Heart right ventricle (tissue), 16 donors: ENCODE measurements at regions not wholly inside any gene's neighbourhood (a gene's known extent, or its start where the extent isn't known, plus 50 kb on each side); places are given as distances from the start of the nearest gene placed in this dataset.

Source experiments
- ATAC-seq, 8 donors: fragments of 200-7000 bp; cut with Tn5 transposase; one replicate each; pipeline ENCODE4 v1.9.1; 2020; ENCODE audit warnings: mild to moderate bottlenecking in 8 of 8, moderate library complexity in 8 of 8, moderate number of reproducible peaks in 1 of 8
- DNase-seq, 2 donors: peaks; one replicate each; pipeline ENCODE4 v3.0.0-alpha.2; 2020
- H3K27ac ChIP-seq, 10 donors: fragments of 200-600 bp; sonication (generic) in 2 of 10; one replicate each; pipeline versions ENCODE4 v1.5.0 to v1.8.0; 2020 to 2022; ENCODE audit warnings: mild to moderate bottlenecking in 3 of 10
- H3K27me3 ChIP-seq, 7 donors: fragments of 200-600 bp; one replicate each; pipeline ENCODE4 v1.8.0; 2021 to 2022; ENCODE audit warnings: mild to moderate bottlenecking in 2 of 7
- H3K36me3 ChIP-seq, 9 donors: fragments of 200-600 bp; sonication (generic) in 1 of 9; one replicate each; pipeline versions ENCODE4 v1.5.0 to v1.8.0; 2020 to 2022; ENCODE audit warnings: mild to moderate bottlenecking in 2 of 9
- H3K4me1 ChIP-seq, 9 donors: fragments of 200-600 bp; sonication (generic) in 1 of 9; one replicate each; pipeline versions ENCODE4 v1.5.0 to v1.8.0; 2020 to 2022; ENCODE audit warnings: mild to moderate bottlenecking in 4 of 9
- H3K4me3 ChIP-seq, 10 donors: fragments of 200-600 bp; sonication (generic) in 2 of 10; one replicate each; pipeline versions ENCODE4 v1.5.0 to v1.8.0; 2020 to 2022; ENCODE audit warnings: mild to moderate bottlenecking in 7 of 10, moderate library complexity in 2 of 10
- H3K9me3 ChIP-seq, 11 donors: fragments of 200-600 bp in 10 of 11; sonication (generic) in 2 of 11; one replicate each; pipeline versions ENCODE4 v1.5.0 to v1.8.0; 2013 to 2022; ENCODE audit warnings: mild to moderate bottlenecking in 2 of 11, control low read depth in 1 of 11, moderate library complexity in 1 of 11
- WGBS, 2 donors: extraction: QIAGEN DNeasy Blood & Tissue Kit; methylation state at CpG; one replicate each; pipeline ENCODE4 v1.1.7; 2013; ENCODE audit warnings: inconsistent platforms in 1 of 2; 5-methylcytosine and 5-hydroxymethylcytosine counted together
- intact Hi-C, 10 donors: fragments of 100-400 bp; cut with DNase I; formaldehyde crosslinking; loops; one replicate each; pipeline versions ENCODE4 v1.11.1 to v1.14.2; 2022
- TF ChIP-seq, protein P1 (sequence below), 9 donors: fragments of 200-600 bp; sonication (generic) in 2 of 9; IDR thresholded peaks; one replicate each; pipeline versions ENCODE4 v1.5.0 to v1.8.0; 2021 to 2022; ENCODE audit warnings: antibody characterized with exemption in 9 of 9, mild to moderate bottlenecking in 5 of 9, moderate library complexity in 1 of 9
- donor health status: Arrhythmogenic right ventricular cardiomyopathy.
- donor health status: ischemic (EF 13 %, LVEDD 7.1; RV severe dilation, severe dysfunction).
- donor health status: healthy with polysubstance abuse.
- donor health status: DM: no; HTN: yes; CAD: no.
- donor health status: DM: no; HTN: no; CAD: no.
- donor health status: ischemic (EF 25% LVEDD 6.9; RV normal size, moderate dysfunction).
- donor health status: ischemic (EF 25% LVEDD 5.7; RV mildly dilated, moderate dysfunction).
- donor health status: healthy.
- donor health status: DM: yes; HTN: yes; CAD: no.
- donor health status: Ischemic cardiomyopathy.
- donor health status: ischemic (EF 35%, LVEDD 5.7; RV mildly dilated, moderate dysfunction).
- donor health status: nonischemic (EF 11% LVEDD 7.7; RV severe dilation, severe dysfunction).
- donor health status: DM: yes; HTN: yes; CAD: no.
- donor health status: PGD.
- donor health status: ischemic (EF 29% LVEDD 5.4; RV normal size, mild dysfunction).
- donor health status: nonischemic (EF 23%, LVEDD 6.1; RV moderate dilation, normal function).

DNA sequence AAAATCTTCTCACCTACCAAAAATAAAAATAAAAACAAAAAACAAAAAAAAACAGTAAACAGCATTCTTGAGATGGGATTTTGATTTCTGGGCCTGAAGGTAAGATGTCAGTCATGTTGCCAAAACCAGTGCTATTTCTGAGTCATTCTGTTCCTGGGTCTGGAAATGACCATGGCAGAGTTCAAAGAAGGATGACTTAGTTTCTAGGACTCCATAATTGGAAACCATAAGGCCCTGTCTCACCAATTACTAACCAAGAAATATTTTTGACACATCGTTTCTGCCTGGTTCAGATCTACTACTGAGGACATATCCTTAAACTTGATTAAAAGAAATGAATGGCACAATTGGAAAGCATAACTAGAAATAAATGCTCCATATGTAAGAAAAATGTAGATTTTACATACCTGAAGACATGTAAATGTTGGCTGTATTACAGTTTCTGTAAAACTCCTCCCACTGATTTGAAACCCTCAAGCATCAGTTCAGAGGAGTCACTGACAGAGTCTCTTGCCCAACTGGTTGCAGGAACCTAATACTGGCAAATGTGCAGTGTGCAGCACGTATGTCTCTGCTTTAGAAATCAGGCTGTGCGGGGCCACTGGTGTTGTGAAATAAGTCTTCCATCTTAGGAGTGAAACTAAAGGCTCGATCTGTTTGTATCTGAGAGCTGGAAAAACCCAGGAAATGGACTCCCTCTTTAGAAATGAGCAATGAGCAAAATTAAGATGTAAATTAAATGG, 84.8 kb upstream of the EGR2 start:
- Histone ChIP-seq H3K4me1 (peaks cover 0 to 7% (median 0%) of the 10 kb centered on the region in 9 donors), H3K27ac (no peak overlapping the region), H3K27me3 (peaks cover 0 to 8% (median 0%) of the 10 kb centered on the region in 7 donors), H3K4me3 (no peak overlapping the region), H3K36me3 (no peaks in the 10 kb centered on the region), H3K9me3 (peaks cover 0 to 3% (median 0%) of the 10 kb centered on the region in 11 donors)
- TF ChIP-seq, protein P1, sequence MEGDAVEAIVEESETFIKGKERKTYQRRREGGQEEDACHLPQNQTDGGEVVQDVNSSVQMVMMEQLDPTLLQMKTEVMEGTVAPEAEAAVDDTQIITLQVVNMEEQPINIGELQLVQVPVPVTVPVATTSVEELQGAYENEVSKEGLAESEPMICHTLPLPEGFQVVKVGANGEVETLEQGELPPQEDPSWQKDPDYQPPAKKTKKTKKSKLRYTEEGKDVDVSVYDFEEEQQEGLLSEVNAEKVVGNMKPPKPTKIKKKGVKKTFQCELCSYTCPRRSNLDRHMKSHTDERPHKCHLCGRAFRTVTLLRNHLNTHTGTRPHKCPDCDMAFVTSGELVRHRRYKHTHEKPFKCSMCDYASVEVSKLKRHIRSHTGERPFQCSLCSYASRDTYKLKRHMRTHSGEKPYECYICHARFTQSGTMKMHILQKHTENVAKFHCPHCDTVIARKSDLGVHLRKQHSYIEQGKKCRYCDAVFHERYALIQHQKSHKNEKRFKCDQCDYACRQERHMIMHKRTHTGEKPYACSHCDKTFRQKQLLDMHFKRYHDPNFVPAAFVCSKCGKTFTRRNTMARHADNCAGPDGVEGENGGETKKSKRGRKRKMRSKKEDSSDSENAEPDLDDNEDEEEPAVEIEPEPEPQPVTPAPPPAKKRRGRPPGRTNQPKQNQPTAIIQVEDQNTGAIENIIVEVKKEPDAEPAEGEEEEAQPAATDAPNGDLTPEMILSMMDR (IDR thresholded peaks at IDR 0.05): no peak
- no peak for ATAC-seq
- 88 to 89% methylated on average over 4 of the region's 4 CpGs for WGBS, 2 donors
- DNase-seq: no peak
- intact Hi-C loops: no loop called here

- Histone ChIP-seq H3K4me3 (no peak overlapping the region), H3K36me3 (no peaks in the 10 kb centered on the region), H3K27ac (peak overlapping the region in 1 of 10 donors; percentile 6), H3K27me3 (peaks cover 0 to 5% (median 0%) of the 10 kb centered on the region in 7 donors), H3K9me3 (peaks cover 0 to 3% (median 0%) of the 10 kb centered on the region in 11 donors), H3K4me1 (peaks cover 0 to 7% (median 0%) of the 10 kb centered on the region in 9 donors)
- WGBS, 2 donors: 66 to 74% methylated on average over 3 of the region's 3 CpGs
- TF ChIP-seq, protein P1 (IDR thresholded peaks at IDR 0.05): no peak
- intact Hi-C loops: no loop called here
- DNase-seq (no peak), ATAC-seq (no peak)
Observed at GRCh38 chr10:62899311-62899710, 83.1 kb upstream of the EGR2 start.

GRCh38 chr10:62895063-62895462, 78.9 kb upstream of the EGR2 start:
- Histone ChIP-seq H3K27me3 (peaks cover 0 to 17% (median 5%) of the 10 kb centered on the region in 7 donors), H3K9me3 (no peaks in the 10 kb centered on the region), H3K36me3 (no peaks in the 10 kb centered on the region), H3K27ac (no peak overlapping the region), H3K4me3 (no peak overlapping the region), H3K4me1 (peaks cover 0 to 6% (median 0%) of the 10 kb centered on the region in 9 donors)
- DNase-seq (peak in 1 of 2 donors; percentile 16), ATAC-seq (peak in 3 of 8 donors; percentile 44 to 78 (median 52))
- TF ChIP-seq, protein P1 (IDR thresholded peaks at IDR 0.05): no peak
- intact Hi-C loops: no loop called here
- 64 to 73% methylated on average over 4 of the region's 4 CpGs for WGBS, 2 donors

- Histone ChIP-seq H3K9me3 (no peaks in the 10 kb centered on the region), H3K27ac (no peak overlapping the region), H3K4me1 (no peaks in the 10 kb centered on the region), H3K4me3 (no peak overlapping the region), H3K27me3 (peaks cover 0 to 20% (median 8%) of the 10 kb centered on the region in 7 donors), H3K36me3 (no peaks in the 10 kb centered on the region)
- intact Hi-C loops: no loop called here
- DNase-seq: no peak
- WGBS, 2 donors: 86 to 87% methylated on average over 3 of the region's 3 CpGs
- no peak for ATAC-seq
- TF ChIP-seq, protein P1 (IDR thresholded peaks at IDR 0.05): no peak
Observed at GRCh38 chr10:62894156-62894555, 78.0 kb upstream of the EGR2 start.
